LNCAP (cell line): ENCODE measurements at regions not wholly inside any gene's neighbourhood (a gene's known extent, or its start where the extent isn't known, plus 50 kb on each side); places are given as distances from the start of the nearest gene placed in this dataset.

Experiments used
- CTCF ChIP-seq: fragments of 450-650 bp; IDR thresholded peaks from 2 replicates; pipeline ENCODE4 v1.5.1; 2017; ENCODE audit warnings: mild to moderate bottlenecking

- TF ChIP-seq CTCF = no peak
These were observed 253.2 kb downstream of the IPO8 start for GRCh38 chr12:30442461-30442860.

DNA sequence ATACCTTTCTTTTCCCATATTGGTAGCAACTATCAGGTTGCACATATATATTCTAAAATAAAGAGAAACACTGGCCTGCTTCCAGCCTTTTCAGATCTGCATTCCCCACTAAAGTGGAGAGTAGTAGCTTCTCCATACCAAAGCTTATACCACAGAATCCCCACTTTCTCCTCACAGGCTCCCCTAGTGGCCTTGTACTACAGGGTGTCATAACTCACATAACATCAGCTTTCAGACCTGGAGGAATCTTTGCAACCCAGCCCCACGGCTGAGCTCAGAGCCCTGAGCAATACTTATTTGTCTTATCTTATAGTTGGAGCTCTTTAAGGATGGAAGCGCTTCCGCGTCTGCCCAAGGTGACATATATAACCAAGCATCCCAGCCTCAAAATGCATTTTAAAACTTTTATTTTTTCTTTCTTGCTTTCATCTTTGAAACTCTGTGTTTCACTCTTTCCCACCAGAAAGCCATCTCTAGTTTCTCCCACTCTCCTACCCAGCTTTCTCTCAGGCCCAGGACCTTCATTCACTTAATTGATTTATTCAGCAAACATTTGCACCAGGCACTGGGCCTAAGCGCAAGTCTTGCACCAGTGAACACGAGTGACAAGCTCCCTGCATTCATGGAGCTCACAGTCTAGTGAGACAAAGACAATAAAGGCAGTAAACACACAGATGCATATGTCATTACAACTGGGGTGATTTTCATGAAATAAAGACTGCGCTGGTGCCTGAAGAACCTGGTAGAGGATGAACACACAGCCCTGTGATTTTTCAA, 254.7 kb downstream of the IPO8 start:
- peak; percentile 50 for TF ChIP-seq CTCF

DNA sequence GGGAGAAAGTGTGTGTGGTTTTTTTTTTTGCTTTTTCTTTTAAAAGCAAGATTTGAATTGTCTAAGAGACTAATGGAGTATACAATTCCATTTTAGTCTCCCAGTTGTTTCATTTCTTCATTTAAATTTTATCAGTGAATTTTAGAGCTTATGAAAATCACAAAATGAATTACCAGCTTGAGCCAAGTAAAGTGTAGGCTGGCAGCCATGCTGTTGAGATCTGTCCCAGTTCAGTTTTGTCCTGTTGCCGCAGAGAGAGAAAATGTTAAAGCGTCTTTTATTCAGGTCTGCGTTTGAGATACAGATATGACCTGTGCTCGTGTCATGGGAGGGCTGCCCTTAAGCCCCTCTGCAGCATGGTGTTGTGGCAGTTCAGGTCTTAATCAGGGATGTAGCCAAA, 256.5 kb downstream of the IPO8 start:
- TF ChIP-seq CTCF = no peak

- no peak for TF ChIP-seq CTCF
These were observed 257.0 kb downstream of the IPO8 start for GRCh38 chr12:30438601-30439041.

DNA sequence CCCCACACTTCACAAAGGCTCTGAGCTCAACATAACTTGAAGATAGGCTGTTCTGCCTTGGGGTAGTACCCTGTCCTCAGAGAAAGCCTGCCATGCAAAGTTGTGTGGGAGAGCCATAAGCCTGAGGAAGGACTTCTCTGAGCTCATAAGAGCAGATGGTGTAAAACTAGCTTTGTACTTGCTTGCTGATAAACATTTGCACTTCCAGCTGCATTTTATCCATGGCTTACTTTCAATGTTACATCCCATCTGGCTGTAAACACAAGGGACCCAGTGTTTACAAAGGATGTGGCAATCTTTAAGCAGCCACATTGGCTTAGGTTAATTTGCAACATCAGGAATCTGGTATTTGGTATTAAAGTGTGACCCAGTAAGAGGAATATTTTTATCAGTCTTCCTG, 258.1 kb downstream of the IPO8 start:
- TF ChIP-seq CTCF = no peak

DNA sequence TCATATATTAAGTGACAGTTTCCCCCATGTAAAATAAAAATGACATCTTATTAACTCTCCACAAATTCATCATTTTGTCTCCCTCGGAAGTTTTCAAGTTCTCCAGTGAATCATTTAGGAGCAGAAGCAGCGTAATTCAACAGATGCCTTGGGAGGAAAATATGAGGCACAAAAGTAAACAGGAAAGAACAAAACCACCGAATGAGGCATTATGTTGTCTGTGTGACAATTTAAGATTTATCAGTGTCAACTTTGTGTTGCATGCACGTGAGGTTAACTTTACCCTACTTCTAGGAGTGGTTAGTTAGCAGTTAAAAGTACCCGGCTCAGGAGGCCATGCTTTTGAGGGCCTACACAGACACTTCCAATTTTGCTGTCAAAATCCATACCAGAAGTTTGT, 258.6 kb downstream of the IPO8 start:
- no peak for TF ChIP-seq CTCF

GRCh38 chr12:30428098-30428497, 267.6 kb downstream of the IPO8 start:
- no peak for TF ChIP-seq CTCF

GRCh38 chr12:30427555-30427954, 268.1 kb downstream of the IPO8 start:
- TF ChIP-seq CTCF = no peak
